GM12878 (cell line): ENCODE measurements at regions not wholly inside any gene's neighbourhood (a gene's known extent, or its start where the extent isn't known, plus 50 kb on each side); places are given as distances from the start of the nearest gene placed in this dataset.

ENCODE experiments used
- ATAC-seq: fragments of 200-7000 bp; cut with Tn5 transposase; 3 replicates; pipeline ENCODE4 v1.9.1; 2020; ENCODE audit warnings: mild to moderate bottlenecking, moderate library complexity
- BruUV-seq: library from RNA; stranded (reverse); fragments of 400-500 nt; replicated peaks from 2 replicates; lab custom pipeline; 2021; lab: Mats Ljungman, UMichigan
- CTCF ChIA-PET: fragments of 300-600 bp; sonication (Branson Sonifier 250); formaldehyde crosslinking; extraction: SDS; loops from one replicate; lab custom pipeline; 2021; ENCODE audit warnings: inconsistent platforms; lab: Yijun Ruan, JAX
- POLR2A ChIA-PET: fragments of 350-600 bp; formaldehyde crosslinking; extraction: SDS; loops from one replicate; lab custom pipeline; 2021; ENCODE audit warnings: inconsistent platforms; lab: Charles Lee
- RAD21 ChIA-PET: fragments of 300-600 bp; sonication (Branson Sonifier 250); formaldehyde crosslinking; loops from one replicate; lab custom pipeline; 2023; ENCODE audit warnings: antibody characterized with exemption; ENCODE audit not compliant: unreplicated experiment; lab: Charles Lee
- SMC1A ChIA-PET: fragments of 300-600 bp; sonication (Branson Sonifier 250); formaldehyde crosslinking; loops from one replicate; lab custom pipeline; 2023; ENCODE audit not compliant: unreplicated experiment, uncharacterized antibody; lab: Charles Lee
- DNase-seq: peaks from one replicate; pipeline ENCODE4 v3.0.0-alpha.2; 2011; ENCODE audit warnings: low read depth, low spot score
- FAIRE-seq: peaks from 3 replicates; lab custom pipeline; 2011; peaks lifted over from hg19 to GRCh38; lab: Jason Lieb, UNC
- H2AFZ ChIP-seq: 2 replicates; pipeline ENCODE4 v1.6.0; 2011; ENCODE audit warnings: low read depth, low read length, control low read depth; ENCODE audit not compliant: control insufficient read depth
- H3K27ac ChIP-seq: 2 replicates; pipeline ENCODE4 v1.5.1; 2011; ENCODE audit warnings: control low read depth; ENCODE audit not compliant: control insufficient read depth, insufficient read depth
- H3K27me3 ChIP-seq, 2 experiments: replicated peaks in 1 of 2; 2 replicates each; pipeline versions ENCODE4 v1.6.0 to v1.6.1; 2011; ENCODE audit warnings: low read length in 1 of 2; ENCODE audit not compliant: control insufficient read depth in 2 of 2, insufficient read depth in 2 of 2
- H3K36me3 ChIP-seq, 2 experiments: 2 replicates each; pipeline ENCODE4 v1.5.1; 2011; ENCODE audit warnings: low read length in 1 of 2; ENCODE audit not compliant: control insufficient read depth in 2 of 2, insufficient read depth in 2 of 2
- H3K4me1 ChIP-seq: 2 replicates; pipeline ENCODE4 v1.6.1; 2011; ENCODE audit warnings: mild to moderate bottlenecking, low read length, moderate library complexity, mixed read lengths; ENCODE audit not compliant: control insufficient read depth, insufficient read depth
- H3K4me2 ChIP-seq: 2 replicates; pipeline ENCODE4 v1.6.0; 2011; ENCODE audit warnings: control low read depth; ENCODE audit not compliant: control insufficient read depth, insufficient read depth
- H3K4me3 ChIP-seq: fragments of 200-600 bp; sonication (generic); 2 replicates; pipeline ENCODE4 v1.5.1; 2016
- H3K79me2 ChIP-seq: 2 replicates; pipeline ENCODE4 v1.6.0; 2011; ENCODE audit warnings: low read length; ENCODE audit not compliant: control insufficient read depth, insufficient read depth
- H3K9ac ChIP-seq: 2 replicates; pipeline ENCODE4 v1.8.0; 2011; ENCODE audit warnings: low read length, control low read depth, mixed read lengths; ENCODE audit not compliant: control insufficient read depth, insufficient read depth
- H3K9me3 ChIP-seq: replicated peaks from 3 replicates; pipeline ENCODE4 v1.5.1; 2011; ENCODE audit warnings: mild to moderate bottlenecking, low read length; ENCODE audit not compliant: control insufficient read depth, insufficient read depth
- H4K20me1 ChIP-seq: 2 replicates; pipeline ENCODE4 v1.6.0; 2011; ENCODE audit not compliant: control insufficient read depth, insufficient read depth
- CBFB ChIP-seq: IDR thresholded peaks from 2 replicates; pipeline ENCODE4 v1.6.1; 2016; ENCODE audit warnings: antibody characterized with exemption, low read depth
- CBX5 ChIP-seq: sonication (generic); IDR thresholded peaks from 2 replicates; pipeline ENCODE4 v1.6.1; 2016; ENCODE audit warnings: low read depth, moderate library complexity, mild to moderate bottlenecking, inconsistent platforms
- RUNX3 ChIP-seq: IDR thresholded peaks from 2 replicates; pipeline ENCODE4 v1.6.1; 2012; ENCODE audit warnings: low read length, inconsistent platforms
- TCF3 ChIP-seq: IDR thresholded peaks from 2 replicates; pipeline ENCODE4 v1.6.1; 2012; ENCODE audit warnings: low read depth, mild to moderate bottlenecking, low read length, borderline replicate concordance; ENCODE audit not compliant: insufficient read depth
- YY1 ChIP-seq: IDR thresholded peaks from 2 replicates; pipeline ENCODE4 v1.6.1; 2011; ENCODE audit warnings: low read depth, mild to moderate bottlenecking, low read length
- ZNF384 ChIP-seq: IDR thresholded peaks from 2 replicates; pipeline ENCODE4 v1.6.1; 2012; ENCODE audit warnings: low read depth, mild to moderate bottlenecking, low read length, improper control_type of control experiment, borderline replicate concordance
- ZNF622 ChIP-seq: fragments of 450-650 bp; IDR thresholded peaks from 2 replicates; pipeline ENCODE4 v1.6.1; 2017; ENCODE audit warnings: mild to moderate bottlenecking, inconsistent platforms
- WGBS: methylation state at CpG from one replicate; pipeline ENCODE4 v1.1.6; 2016; ENCODE audit warnings: low lambda C conversion rate; ENCODE audit not compliant: insufficient replicate concordance, insufficient coverage; ENCODE audit errors: missing lambda C conversion rate; 5-methylcytosine and 5-hydroxymethylcytosine counted together
- in situ Hi-C: fragments of 300-500 bp; cut with MboI; formaldehyde crosslinking; loops from 9 replicates; pipeline ENCODE4 v1.14.3; 2018; ENCODE audit warnings: mixed read lengths
- intact Hi-C: fragments of 100-400 bp; cut with micrococcal nuclease; formaldehyde crosslinking; loops from one replicate; pipeline ENCODE4 v1.14.2; 2022; ENCODE audit not compliant: unreplicated experiment
- TF ChIP-seq, protein P1 (sequence below): fragments of 450-650 bp; IDR thresholded peaks from 2 replicates; pipeline ENCODE4 v1.6.1; 2016; ENCODE audit warnings: mild to moderate bottlenecking, moderate library complexity, borderline replicate concordance
- TF ChIP-seq, protein P2 (sequence below), 3 experiments: IDR thresholded peaks in 2 of 3; conservative IDR thresholded peaks in 1 of 3; 2 replicates each; pipeline ENCODE4 v1.5.1; 2011; ENCODE audit warnings: low read depth in 3 of 3, low read length in 3 of 3, mild to moderate bottlenecking in 3 of 3, control low read depth in 2 of 3, moderate library complexity in 2 of 3, inconsistent platforms in 1 of 3, mixed read lengths in 1 of 3; ENCODE audit not compliant: control insufficient read depth in 2 of 3, insufficient read depth in 1 of 3; ENCODE audit errors: extremely low read depth in 1 of 3

DNA sequence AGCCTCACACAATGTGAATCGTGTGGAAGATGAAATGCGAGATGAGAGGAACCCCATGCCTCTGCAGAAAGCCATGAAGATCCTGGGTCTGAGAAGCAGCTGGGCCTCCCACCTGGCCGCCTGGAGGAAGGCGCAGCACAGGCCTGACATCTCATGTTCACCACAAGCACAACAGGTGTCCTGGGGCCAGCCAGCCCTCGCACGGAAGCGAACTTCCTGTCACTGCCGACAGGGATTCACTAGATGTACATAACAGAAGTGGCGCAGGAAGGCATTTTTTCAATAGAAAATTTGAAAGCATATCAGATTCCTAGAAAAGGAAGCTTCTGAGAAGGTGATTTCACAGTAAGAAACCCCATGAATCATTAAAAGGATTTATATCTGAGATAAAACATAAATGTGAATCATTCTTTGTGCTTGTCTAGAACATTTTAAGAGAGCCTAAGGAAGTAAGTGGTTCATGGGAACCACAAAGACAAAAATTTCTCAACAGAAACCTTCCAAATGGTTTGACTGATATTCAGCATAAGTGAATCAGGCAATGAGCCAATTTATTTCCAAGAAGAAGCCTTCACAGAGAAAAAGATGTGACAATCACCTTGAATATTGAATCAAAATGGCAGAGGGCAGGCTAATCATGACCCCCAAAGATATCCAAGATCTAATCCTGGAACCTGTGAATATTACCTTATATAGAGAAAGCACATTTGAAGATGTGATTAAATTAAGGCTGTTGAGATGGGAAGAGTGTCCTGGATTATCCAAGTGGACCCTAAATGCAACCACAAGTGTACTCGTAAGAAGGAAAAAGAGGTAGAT, 311.9 kb downstream of the DUSP6 start (continued):
- TF ChIP-seq CBX5 (peak; percentile 86; the same call in 1 of the 2 replicates), YY1 (0 out of 2 replicates have a peak, but pooled peaks have one; percentile 9), ZNF384 (no peak), CBFB (peak; percentile 48; the same call in 1 of the 2 replicates)

DNA sequence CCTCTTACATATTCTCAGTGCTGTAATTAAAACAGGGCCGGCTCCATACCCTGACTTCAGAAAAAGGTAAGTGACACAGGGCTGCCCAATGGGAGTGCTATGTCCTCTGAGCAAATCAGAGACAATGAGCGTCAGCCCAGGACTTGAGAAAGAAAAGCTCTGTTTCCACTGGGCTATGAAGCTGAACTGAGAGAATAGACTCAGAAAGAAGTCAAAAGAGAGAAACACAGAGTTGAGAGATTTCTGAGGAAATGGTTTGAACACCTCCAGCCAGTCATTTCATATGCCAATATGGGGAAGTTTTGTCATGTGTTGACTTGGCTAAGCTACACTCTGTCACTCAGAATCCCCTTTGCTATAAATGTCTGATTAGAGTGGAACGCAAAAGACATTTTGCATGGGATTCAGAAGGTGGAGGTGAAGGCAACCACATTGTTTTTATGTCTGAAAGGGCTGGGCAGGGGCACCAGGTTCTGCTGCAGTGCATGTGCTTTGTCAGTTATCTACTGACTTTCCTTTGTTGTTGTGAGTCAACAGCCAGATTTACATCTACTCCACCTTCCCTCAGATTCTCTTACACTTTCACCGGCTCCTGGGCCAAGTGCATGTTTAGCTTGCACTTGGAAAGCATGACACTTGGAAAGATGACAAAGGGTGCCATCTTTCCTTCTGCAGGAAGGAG, 313.3 kb downstream of the DUSP6 start:
- Histone ChIP-seq H3K9me3 (no peaks in the 10 kb centered on the region), H3K27me3 (0 out of 4 replicates have a peak, but pooled peaks cover 0 to 2% of the 10 kb centered on the region in 2 experiments), H3K27ac (no peak overlapping the region), H3K79me2 (no peaks in the 10 kb centered on the region), H3K36me3 (no peaks in the 10 kb centered on the region), H3K4me1 (peaks cover 2% of the 10 kb centered on the region), H2AFZ (no peak overlapping the region; the same call in 1 of the 2 replicates), H3K4me2 (no peak overlapping the region), H3K9ac (no peak overlapping the region), H4K20me1 (no peaks in the 10 kb centered on the region), H3K4me3 (no peak overlapping the region)
- TF ChIP-seq RUNX3 (0 out of 2 replicates have a peak, but pooled peaks have one; percentile 24), TCF3 (no peak), ZNF622 (no peak)
- TF ChIP-seq, protein P1, sequence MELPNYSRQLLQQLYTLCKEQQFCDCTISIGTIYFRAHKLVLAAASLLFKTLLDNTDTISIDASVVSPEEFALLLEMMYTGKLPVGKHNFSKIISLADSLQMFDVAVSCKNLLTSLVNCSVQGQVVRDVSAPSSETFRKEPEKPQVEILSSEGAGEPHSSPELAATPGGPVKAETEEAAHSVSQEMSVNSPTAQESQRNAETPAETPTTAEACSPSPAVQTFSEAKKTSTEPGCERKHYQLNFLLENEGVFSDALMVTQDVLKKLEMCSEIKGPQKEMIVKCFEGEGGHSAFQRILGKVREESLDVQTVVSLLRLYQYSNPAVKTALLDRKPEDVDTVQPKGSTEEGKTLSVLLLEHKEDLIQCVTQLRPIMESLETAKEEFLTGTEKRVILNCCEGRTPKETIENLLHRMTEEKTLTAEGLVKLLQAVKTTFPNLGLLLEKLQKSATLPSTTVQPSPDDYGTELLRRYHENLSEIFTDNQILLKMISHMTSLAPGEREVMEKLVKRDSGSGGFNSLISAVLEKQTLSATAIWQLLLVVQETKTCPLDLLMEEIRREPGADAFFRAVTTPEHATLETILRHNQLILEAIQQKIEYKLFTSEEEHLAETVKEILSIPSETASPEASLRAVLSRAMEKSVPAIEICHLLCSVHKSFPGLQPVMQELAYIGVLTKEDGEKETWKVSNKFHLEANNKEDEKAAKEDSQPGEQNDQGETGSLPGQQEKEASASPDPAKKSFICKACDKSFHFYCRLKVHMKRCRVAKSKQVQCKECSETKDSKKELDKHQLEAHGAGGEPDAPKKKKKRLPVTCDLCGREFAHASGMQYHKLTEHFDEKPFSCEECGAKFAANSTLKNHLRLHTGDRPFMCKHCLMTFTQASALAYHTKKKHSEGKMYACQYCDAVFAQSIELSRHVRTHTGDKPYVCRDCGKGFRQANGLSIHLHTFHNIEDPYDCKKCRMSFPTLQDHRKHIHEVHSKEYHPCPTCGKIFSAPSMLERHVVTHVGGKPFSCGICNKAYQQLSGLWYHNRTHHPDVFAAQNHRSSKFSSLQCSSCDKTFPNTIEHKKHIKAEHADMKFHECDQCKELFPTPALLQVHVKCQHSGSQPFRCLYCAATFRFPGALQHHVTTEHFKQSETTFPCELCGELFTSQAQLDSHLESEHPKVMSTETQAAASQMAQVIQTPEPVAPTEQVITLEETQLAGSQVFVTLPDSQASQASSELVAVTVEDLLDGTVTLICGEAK = no peak
- TF ChIP-seq, protein P2, sequence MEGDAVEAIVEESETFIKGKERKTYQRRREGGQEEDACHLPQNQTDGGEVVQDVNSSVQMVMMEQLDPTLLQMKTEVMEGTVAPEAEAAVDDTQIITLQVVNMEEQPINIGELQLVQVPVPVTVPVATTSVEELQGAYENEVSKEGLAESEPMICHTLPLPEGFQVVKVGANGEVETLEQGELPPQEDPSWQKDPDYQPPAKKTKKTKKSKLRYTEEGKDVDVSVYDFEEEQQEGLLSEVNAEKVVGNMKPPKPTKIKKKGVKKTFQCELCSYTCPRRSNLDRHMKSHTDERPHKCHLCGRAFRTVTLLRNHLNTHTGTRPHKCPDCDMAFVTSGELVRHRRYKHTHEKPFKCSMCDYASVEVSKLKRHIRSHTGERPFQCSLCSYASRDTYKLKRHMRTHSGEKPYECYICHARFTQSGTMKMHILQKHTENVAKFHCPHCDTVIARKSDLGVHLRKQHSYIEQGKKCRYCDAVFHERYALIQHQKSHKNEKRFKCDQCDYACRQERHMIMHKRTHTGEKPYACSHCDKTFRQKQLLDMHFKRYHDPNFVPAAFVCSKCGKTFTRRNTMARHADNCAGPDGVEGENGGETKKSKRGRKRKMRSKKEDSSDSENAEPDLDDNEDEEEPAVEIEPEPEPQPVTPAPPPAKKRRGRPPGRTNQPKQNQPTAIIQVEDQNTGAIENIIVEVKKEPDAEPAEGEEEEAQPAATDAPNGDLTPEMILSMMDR (IDR thresholded peaks at IDR 0.05 in 2 of 3, conservative IDR thresholded peaks at IDR 0.05 in 1 of 3; ENCODE audit: control insufficient read depth in 2 of 3, extremely low read depth in 1 of 3, insufficient read depth in 1 of 3, low read depth in 3 of 3, low read length in 3 of 3) = no peak
- no TSS peak for BruUV-seq
- in situ Hi-C loops (no loop called here), intact Hi-C loops (no loop called here)
- 33% methylated on average over 4 of the region's 4 CpGs for WGBS
- FAIRE-seq (no peak), ATAC-seq (no peak), DNase-seq (no peak)
- RAD21 ChIA-PET = no interaction called here
- SMC1A ChIA-PET = interaction anchor here (0.8 to 1.2 kb wide), 3 partner anchors 58 to 430 kb away, joined by 3 to 5 read pairs (median 3); no protein-coding TSS in a partner anchor
- POLR2A ChIA-PET = no interaction called here
- CTCF ChIA-PET = interaction anchor here (0.7 to 2.1 kb wide), 5 partner anchors 11 to 437 kb away, joined by 3 to 6 read pairs (median 4); no protein-coding TSS in a partner anchor
